ENCODE measurements at regions not wholly inside any gene's neighbourhood (a gene's known extent, or its start where the extent isn't known, plus 50 kb on each side); places are given as distances from the start of the nearest gene placed in this dataset.

DNA sequence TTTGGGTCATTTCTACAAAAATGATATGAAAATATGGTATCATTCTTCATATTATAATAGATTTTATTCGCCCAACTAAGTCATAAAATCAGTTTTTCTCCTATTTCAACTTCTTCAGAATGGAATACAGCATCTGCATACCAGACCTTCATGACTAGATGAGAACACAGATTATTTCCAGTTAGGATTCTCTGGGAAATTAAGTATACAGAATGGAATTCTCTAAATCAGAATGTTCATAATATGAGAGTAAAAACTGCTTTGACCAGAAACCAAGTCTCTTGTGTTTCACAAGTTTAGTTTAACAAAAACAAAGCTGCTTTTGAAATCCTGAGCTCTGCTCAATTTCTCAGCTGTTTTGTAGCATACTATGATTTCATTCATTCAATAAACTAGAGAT, 160.3 kb upstream of the SEMA3A start:
- no peaks in the 10 kb centered on the region for H3K9me3 ChIP-seq (ENCODE audit: insufficient read depth, low read length)
- H3K4me1 ChIP-seq (ENCODE audit: low read length), result no peaks in the 10 kb centered on the region
- no peaks in the 10 kb centered on the region for H3K79me2 ChIP-seq (ENCODE audit: low read length)
- H3K9ac ChIP-seq (ENCODE audit: low read length), result no peak overlapping the region
- no peak overlapping the region for H3K27ac ChIP-seq (ENCODE audit: low read length)
- no peak overlapping the region for H3K4me3 ChIP-seq (ENCODE audit: low read length)
- no peaks in the 10 kb centered on the region for H3K27me3 ChIP-seq (ENCODE audit: low read depth, low read length)
- no peaks in the 10 kb centered on the region for H3K36me3 ChIP-seq (replicated peaks; ENCODE audit: low read depth, low read length)
- no peak overlapping the region for H2AFZ ChIP-seq (ENCODE audit: low read depth, low read length)
- TF ChIP-seq EZH2phosphoT487 (IDR thresholded peaks at IDR 0.05; ENCODE audit: low read depth), result no peak
- TF ChIP-seq, protein P1, sequence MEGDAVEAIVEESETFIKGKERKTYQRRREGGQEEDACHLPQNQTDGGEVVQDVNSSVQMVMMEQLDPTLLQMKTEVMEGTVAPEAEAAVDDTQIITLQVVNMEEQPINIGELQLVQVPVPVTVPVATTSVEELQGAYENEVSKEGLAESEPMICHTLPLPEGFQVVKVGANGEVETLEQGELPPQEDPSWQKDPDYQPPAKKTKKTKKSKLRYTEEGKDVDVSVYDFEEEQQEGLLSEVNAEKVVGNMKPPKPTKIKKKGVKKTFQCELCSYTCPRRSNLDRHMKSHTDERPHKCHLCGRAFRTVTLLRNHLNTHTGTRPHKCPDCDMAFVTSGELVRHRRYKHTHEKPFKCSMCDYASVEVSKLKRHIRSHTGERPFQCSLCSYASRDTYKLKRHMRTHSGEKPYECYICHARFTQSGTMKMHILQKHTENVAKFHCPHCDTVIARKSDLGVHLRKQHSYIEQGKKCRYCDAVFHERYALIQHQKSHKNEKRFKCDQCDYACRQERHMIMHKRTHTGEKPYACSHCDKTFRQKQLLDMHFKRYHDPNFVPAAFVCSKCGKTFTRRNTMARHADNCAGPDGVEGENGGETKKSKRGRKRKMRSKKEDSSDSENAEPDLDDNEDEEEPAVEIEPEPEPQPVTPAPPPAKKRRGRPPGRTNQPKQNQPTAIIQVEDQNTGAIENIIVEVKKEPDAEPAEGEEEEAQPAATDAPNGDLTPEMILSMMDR (IDR thresholded peaks at IDR 0.05; ENCODE audit: low read depth, low read length), result no peak
- no peaks in the 10 kb centered on the region for H4K20me1 ChIP-seq (ENCODE audit: insufficient read depth, low read length)
- H3K4me2 ChIP-seq (ENCODE audit: low read length), result no peak overlapping the region

DNA sequence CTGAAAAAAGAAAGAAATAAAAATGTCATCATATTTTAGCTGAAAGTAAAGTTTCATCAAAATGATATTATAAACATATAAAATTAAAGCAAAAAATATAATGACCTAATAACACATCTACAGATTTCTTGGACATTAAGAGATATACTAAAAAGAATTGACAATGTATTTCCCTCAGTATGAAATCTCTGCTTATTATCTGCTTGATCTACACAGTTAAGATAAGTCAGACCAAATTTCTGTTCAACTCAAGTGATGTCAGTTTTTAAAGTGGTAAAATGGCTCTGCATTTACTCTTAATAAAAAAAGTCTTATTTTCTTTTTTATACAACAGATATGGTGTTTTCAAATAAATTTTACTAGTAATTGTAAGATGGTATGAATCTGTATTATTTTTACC, 159.4 kb upstream of the SEMA3A start:
- Histone ChIP-seq H3K27ac (ENCODE audit: low read length) (no peak overlapping the region), H3K36me3 (replicated peaks; ENCODE audit: low read depth, low read length) (no peaks in the 10 kb centered on the region), H3K4me1 (ENCODE audit: low read length) (no peaks in the 10 kb centered on the region), H3K4me3 (ENCODE audit: low read length) (no peak overlapping the region), H3K27me3 (ENCODE audit: low read depth, low read length) (no peaks in the 10 kb centered on the region), H3K9ac (ENCODE audit: low read length) (no peak overlapping the region), H3K9me3 (ENCODE audit: insufficient read depth, low read length) (no peaks in the 10 kb centered on the region), H4K20me1 (ENCODE audit: insufficient read depth, low read length) (no peaks in the 10 kb centered on the region), H3K4me2 (ENCODE audit: low read length) (no peak overlapping the region), H3K79me2 (ENCODE audit: low read length) (no peaks in the 10 kb centered on the region), H2AFZ (ENCODE audit: low read depth, low read length) (no peak overlapping the region)
- TF ChIP-seq EZH2phosphoT487 (IDR thresholded peaks at IDR 0.05; ENCODE audit: low read depth), result no peak
- TF ChIP-seq, protein P1 (IDR thresholded peaks at IDR 0.05; ENCODE audit: low read depth, low read length), result no peak

GRCh38 chr7:84339306-84339705, 144.7 kb upstream of the SEMA3A start:
- Histone ChIP-seq H3K36me3 (replicated peaks; ENCODE audit: low read depth, low read length) (no peaks in the 10 kb centered on the region), H3K4me3 (ENCODE audit: low read length) (no peak overlapping the region), H3K9me3 (ENCODE audit: insufficient read depth, low read length) (no peaks in the 10 kb centered on the region), H3K27ac (ENCODE audit: low read length) (no peak overlapping the region), H3K4me1 (ENCODE audit: low read length) (peaks cover 28% of the 10 kb centered on the region), H3K27me3 (ENCODE audit: low read depth, low read length) (no peaks in the 10 kb centered on the region), H2AFZ (ENCODE audit: low read depth, low read length) (peak overlapping the region; percentile 35), H3K79me2 (ENCODE audit: low read length) (no peaks in the 10 kb centered on the region), H3K9ac (ENCODE audit: low read length) (no peak overlapping the region), H3K4me2 (ENCODE audit: low read length) (no peak overlapping the region), H4K20me1 (ENCODE audit: insufficient read depth, low read length) (no peaks in the 10 kb centered on the region)
- TF ChIP-seq EZH2phosphoT487 (IDR thresholded peaks at IDR 0.05; ENCODE audit: low read depth), result no peak
- TF ChIP-seq, protein P1 (IDR thresholded peaks at IDR 0.05; ENCODE audit: low read depth, low read length), result no peak

- H2AFZ ChIP-seq (ENCODE audit: low read depth, low read length), result no peak overlapping the region
- no peaks in the 10 kb centered on the region for H4K20me1 ChIP-seq (ENCODE audit: insufficient read depth, low read length)
- H3K4me1 ChIP-seq (ENCODE audit: low read length), result peaks cover 28% of the 10 kb centered on the region
- TF ChIP-seq, protein P1 (IDR thresholded peaks at IDR 0.05; ENCODE audit: low read depth, low read length), result no peak
- TF ChIP-seq EZH2phosphoT487 (IDR thresholded peaks at IDR 0.05; ENCODE audit: low read depth), result no peak
- no peaks in the 10 kb centered on the region for H3K9me3 ChIP-seq (ENCODE audit: insufficient read depth, low read length)
- no peaks in the 10 kb centered on the region for H3K27me3 ChIP-seq (ENCODE audit: low read depth, low read length)
- no peaks in the 10 kb centered on the region for H3K36me3 ChIP-seq (replicated peaks; ENCODE audit: low read depth, low read length)
- no peak overlapping the region for H3K9ac ChIP-seq (ENCODE audit: low read length)
- H3K27ac ChIP-seq (ENCODE audit: low read length), result no peak overlapping the region
- no peak overlapping the region for H3K4me3 ChIP-seq (ENCODE audit: low read length)
- no peak overlapping the region for H3K4me2 ChIP-seq (ENCODE audit: low read length)
- no peaks in the 10 kb centered on the region for H3K79me2 ChIP-seq (ENCODE audit: low read length)
Observed at GRCh38 chr7:84337429-84337828, 142.8 kb upstream of the SEMA3A start.

Data from OCI-LY3 (cell line).